C4-2B (cell line): ENCODE measurements at regions not wholly inside any gene's neighbourhood (a gene's known extent, or its start where the extent isn't known, plus 50 kb on each side); places are given as distances from the start of the nearest gene placed in this dataset.
"Not testable (repeated sequence)": the region's sequence is repeated elsewhere in the genome, so short reads cannot be mapped to it uniquely, and the experiment has no call there.

ENCODE experiments used
- H3K27ac ChIP-seq: fragments of 450-650 bp; 2 replicates; pipeline ENCODE4 v1.5.1; 2017
- CTCF ChIP-seq: fragments of 450-650 bp; conservative IDR thresholded peaks from 2 replicates; pipeline ENCODE4 v1.5.1; 2017; ENCODE audit warnings: mild to moderate bottlenecking
- ZFX ChIP-seq: fragments of 450-650 bp; IDR thresholded peaks from 2 replicates; pipeline ENCODE4 v1.6.1; 2017

GRCh38 chr17:52636443-52636842 is 477.9 kb upstream of the CA10 start:
- TF ChIP-seq ZFX (no peak), CTCF (no peak)
- no peak overlapping the region for H3K27ac ChIP-seq

- no peak overlapping the region for H3K27ac ChIP-seq
- TF ChIP-seq CTCF (no peak), ZFX (no peak)
Observed at GRCh38 chr17:52606590-52606989, 448.1 kb upstream of the CA10 start.

- TF ChIP-seq CTCF (no peak), ZFX (no peak)
- H3K27ac ChIP-seq = no peak overlapping the region
Observed at GRCh38 chr17:52606098-52606497, 447.6 kb upstream of the CA10 start.

GRCh38 chr17:52604105-52604504 is 445.6 kb upstream of the CA10 start:
- no peak overlapping the region for H3K27ac ChIP-seq
- TF ChIP-seq ZFX = no peak

GRCh38 chr17:52597452-52598215 is 439.1 kb upstream of the CA10 start:
- H3K27ac ChIP-seq = not testable (repeated sequence)

- TF ChIP-seq CTCF (no peak), ZFX (no peak)
- no peak overlapping the region for H3K27ac ChIP-seq
Observed at GRCh38 chr17:52594516-52594915, 436.0 kb upstream of the CA10 start.

GRCh38 chr17:52546990-52547389 is 388.5 kb upstream of the CA10 start:
- TF ChIP-seq ZFX = no peak
- no peak overlapping the region for H3K27ac ChIP-seq

- no peak overlapping the region for H3K27ac ChIP-seq
- TF ChIP-seq CTCF (no peak), ZFX (no peak)
Observed at GRCh38 chr17:52546493-52546892, 388.0 kb upstream of the CA10 start.

- no peak overlapping the region for H3K27ac ChIP-seq
- TF ChIP-seq CTCF (no peak), ZFX (no peak)
Observed at GRCh38 chr17:52537421-52537820, 378.9 kb upstream of the CA10 start.
